Skeletal muscle tissue (tissue), 3 donors: ENCODE measurements at regions not wholly inside any gene's neighbourhood (a gene's known extent, or its start where the extent isn't known, plus 50 kb on each side); places are given as distances from the start of the nearest gene placed in this dataset.

Experiments
- H3K27ac ChIP-seq: one replicate; pipeline ENCODE4 v1.7.0; 2013; ENCODE audit warnings: mild to moderate bottlenecking, low read depth, low read length, inconsistent platforms
- H3K27me3 ChIP-seq, 3 donors: one replicate each; pipeline ENCODE4 v1.7.0; 2013; ENCODE audit warnings: low read length in 3 of 3; ENCODE audit not compliant: control insufficient read depth in 3 of 3, insufficient read depth in 3 of 3
- H3K36me3 ChIP-seq, 3 donors: one replicate each; pipeline ENCODE4 v1.7.0; 2013; ENCODE audit warnings: low read length in 3 of 3; ENCODE audit not compliant: control insufficient read depth in 3 of 3, insufficient read depth in 3 of 3
- H3K4me1 ChIP-seq, 3 donors: one replicate each; pipeline ENCODE4 v1.7.0; 2013; ENCODE audit warnings: low read length in 3 of 3, mild to moderate bottlenecking in 3 of 3; ENCODE audit not compliant: control insufficient read depth in 3 of 3, insufficient read depth in 3 of 3
- H3K4me3 ChIP-seq, 3 donors: one replicate each; pipeline ENCODE4 v1.7.0; 2013; ENCODE audit warnings: low read length in 3 of 3
- H3K9ac ChIP-seq, 3 donors: one replicate each; pipeline ENCODE4 v1.7.0; 2013; ENCODE audit warnings: low read length in 3 of 3, mild to moderate bottlenecking in 3 of 3, moderate library complexity in 2 of 3, low read depth in 1 of 3
- H3K9me3 ChIP-seq, 3 donors: one replicate each; pipeline ENCODE4 v1.7.0; 2013; ENCODE audit warnings: low read length in 3 of 3; ENCODE audit not compliant: control insufficient read depth in 3 of 3
- donor health status: Osteomylitis.

- Histone ChIP-seq H3K9me3 (no peaks in the 10 kb centered on the region), H3K36me3 (no peaks in the 10 kb centered on the region), H3K27me3 (no peaks in the 10 kb centered on the region), H3K9ac (no peak overlapping the region), H3K4me3 (no peak overlapping the region), H3K27ac (no peak overlapping the region), H3K4me1 (no peaks in the 10 kb centered on the region)
These were observed 744.4 kb upstream of the ANO3 start for GRCh38 chr11:25587496-25587895.

- H3K27me3 ChIP-seq: no peaks in the 10 kb centered on the region
- no peaks in the 10 kb centered on the region for H3K9me3 ChIP-seq
- H3K9ac ChIP-seq: no peak overlapping the region
- no peak overlapping the region for H3K27ac ChIP-seq
- H3K36me3 ChIP-seq: no peaks in the 10 kb centered on the region
- H3K4me3 ChIP-seq: no peak overlapping the region
- H3K4me1 ChIP-seq: no peaks in the 10 kb centered on the region
These were observed 738.7 kb upstream of the ANO3 start for GRCh38 chr11:25593221-25593620.

GRCh38 chr11:25596701-25597100 is 735.2 kb upstream of the ANO3 start:
- Histone ChIP-seq H3K4me3 (no peak overlapping the region), H3K36me3 (no peaks in the 10 kb centered on the region), H3K27ac (no peak overlapping the region), H3K9me3 (no peaks in the 10 kb centered on the region), H3K9ac (no peak overlapping the region), H3K27me3 (no peaks in the 10 kb centered on the region), H3K4me1 (no peaks in the 10 kb centered on the region)

GRCh38 chr11:25597696-25598095 is 734.2 kb upstream of the ANO3 start:
- Histone ChIP-seq H3K27me3 (no peaks in the 10 kb centered on the region), H3K36me3 (no peaks in the 10 kb centered on the region), H3K4me3 (no peak overlapping the region), H3K9me3 (no peaks in the 10 kb centered on the region), H3K4me1 (no peaks in the 10 kb centered on the region), H3K9ac (no peak overlapping the region), H3K27ac (no peak overlapping the region)

GRCh38 chr11:25602149-25602548 is 729.8 kb upstream of the ANO3 start:
- H3K9me3 ChIP-seq: no peaks in the 10 kb centered on the region
- H3K4me1 ChIP-seq: no peaks in the 10 kb centered on the region
- no peak overlapping the region for H3K9ac ChIP-seq
- no peaks in the 10 kb centered on the region for H3K36me3 ChIP-seq
- no peak overlapping the region for H3K27ac ChIP-seq
- no peak overlapping the region for H3K4me3 ChIP-seq
- no peaks in the 10 kb centered on the region for H3K27me3 ChIP-seq

- no peaks in the 10 kb centered on the region for H3K9me3 ChIP-seq
- no peak overlapping the region for H3K4me3 ChIP-seq
- no peaks in the 10 kb centered on the region for H3K27me3 ChIP-seq
- no peak overlapping the region for H3K27ac ChIP-seq
- no peak overlapping the region for H3K9ac ChIP-seq
- no peaks in the 10 kb centered on the region for H3K36me3 ChIP-seq
- no peaks in the 10 kb centered on the region for H3K4me1 ChIP-seq
These were observed 729.0 kb upstream of the ANO3 start for GRCh38 chr11:25602959-25603358.

GRCh38 chr11:25612806-25613205 is 719.1 kb upstream of the ANO3 start:
- Histone ChIP-seq H3K9ac (no peak overlapping the region), H3K36me3 (no peaks in the 10 kb centered on the region), H3K27ac (no peak overlapping the region), H3K9me3 (no peaks in the 10 kb centered on the region), H3K27me3 (no peaks in the 10 kb centered on the region), H3K4me1 (no peaks in the 10 kb centered on the region), H3K4me3 (no peak overlapping the region)

GRCh38 chr11:25613451-25613850 is 718.5 kb upstream of the ANO3 start:
- Histone ChIP-seq H3K9ac (no peak overlapping the region), H3K27ac (no peak overlapping the region), H3K4me3 (no peak overlapping the region), H3K9me3 (no peaks in the 10 kb centered on the region), H3K4me1 (no peaks in the 10 kb centered on the region), H3K27me3 (no peaks in the 10 kb centered on the region), H3K36me3 (no peaks in the 10 kb centered on the region)

GRCh38 chr11:25613865-25614264 is 718.1 kb upstream of the ANO3 start:
- Histone ChIP-seq H3K27me3 (no peaks in the 10 kb centered on the region), H3K9ac (no peak overlapping the region), H3K4me1 (no peaks in the 10 kb centered on the region), H3K9me3 (no peaks in the 10 kb centered on the region), H3K27ac (no peak overlapping the region), H3K36me3 (no peaks in the 10 kb centered on the region), H3K4me3 (no peak overlapping the region)

- Histone ChIP-seq H3K4me1 (no peaks in the 10 kb centered on the region), H3K4me3 (no peak overlapping the region)
These were observed 716.9 kb upstream of the ANO3 start for GRCh38 chr11:25615069-25615468.

GRCh38 chr11:25615841-25616240 is 716.1 kb upstream of the ANO3 start:
- H3K4me1 ChIP-seq: no peaks in the 10 kb centered on the region
- H3K27me3 ChIP-seq: no peaks in the 10 kb centered on the region
- no peak overlapping the region for H3K9ac ChIP-seq
- no peaks in the 10 kb centered on the region for H3K9me3 ChIP-seq
- no peak overlapping the region for H3K27ac ChIP-seq
- no peak overlapping the region for H3K4me3 ChIP-seq
- H3K36me3 ChIP-seq: no peaks in the 10 kb centered on the region

More at GRCh38 chr11:25615069-25615468, 716.9 kb upstream of the ANO3 start:
- Histone ChIP-seq H3K27me3 (no peaks in the 10 kb centered on the region), H3K36me3 (no peaks in the 10 kb centered on the region), H3K9me3 (no peaks in the 10 kb centered on the region), H3K9ac (no peak overlapping the region), H3K27ac (no peak overlapping the region)
